SK-N-SH treated with all-trans-retinoic acid at 6 μM for 48 hours (cell line): ENCODE measurements at regions not wholly inside any gene's neighbourhood (a gene's known extent, or its start where the extent isn't known, plus 50 kb on each side); places are given as distances from the start of the nearest gene placed in this dataset.

Experiments used
- ATAC-seq: fragments of 200-7000 bp; cut with Tn5 transposase; 3 replicates; pipeline ENCODE4 v1.9.1; 2020; ENCODE audit warnings: mild to moderate bottlenecking, moderate library complexity
- ARNTL ChIP-seq: fragments of 450-650 bp; formaldehyde crosslinking; IDR thresholded peaks from 2 replicates; pipeline ENCODE4 v1.5.0; 2020; ENCODE audit warnings: low read depth, mild to moderate bottlenecking, moderate library complexity, borderline replicate concordance
- BACH2 ChIP-seq: fragments of 250-450 bp; sonication (Bioruptor Pico); IDR thresholded peaks from 2 replicates; pipeline ENCODE4 v1.9.0; 2021; ENCODE audit warnings: mild to moderate bottlenecking, borderline replicate concordance
- CREB5 ChIP-seq: fragments of 250-450 bp; sonication (Bioruptor Pico); IDR thresholded peaks from 2 replicates; pipeline ENCODE4 v1.5.1; 2020; ENCODE audit warnings: low read depth, mild to moderate bottlenecking, moderate library complexity
- CSDC2 ChIP-seq: fragments of 250-450 bp; sonication (Bioruptor Pico); IDR thresholded peaks from 2 replicates; pipeline ENCODE4 v1.5.0; 2020; ENCODE audit warnings: mild to moderate bottlenecking, moderate library complexity
- ESRRG ChIP-seq: fragments of 250-450 bp; sonication (Bioruptor Pico); IDR thresholded peaks from 2 replicates; pipeline ENCODE4 v1.6.1; 2021; ENCODE audit warnings: mild to moderate bottlenecking
- GLIS3 ChIP-seq: fragments of 250-450 bp; sonication (Bioruptor Pico); IDR thresholded peaks from 2 replicates; pipeline ENCODE4 v1.5.0; 2020; ENCODE audit warnings: mild to moderate bottlenecking, moderate library complexity
- ISL1 ChIP-seq: fragments of 250-450 bp; sonication (Bioruptor Pico); IDR thresholded peaks from 2 replicates; pipeline ENCODE4 v2.1.2; 2022; ENCODE audit warnings: mild to moderate bottlenecking, moderate library complexity
- OSR1 ChIP-seq: fragments of 250-450 bp; sonication (Bioruptor Pico); IDR thresholded peaks from 2 replicates; pipeline ENCODE4 v1.8.0; 2022; ENCODE audit warnings: moderate library complexity, mild to moderate bottlenecking, inconsistent platforms
- PATZ1 ChIP-seq: fragments of 250-450 bp; sonication (Bioruptor Pico); IDR thresholded peaks from 2 replicates; pipeline ENCODE4 v1.8.0; 2020; ENCODE audit warnings: mild to moderate bottlenecking, moderate library complexity, borderline replicate concordance
- PPARA ChIP-seq: fragments of 250-450 bp; sonication (Bioruptor Pico); IDR thresholded peaks from 2 replicates; pipeline ENCODE4 v1.5.0; 2020; ENCODE audit warnings: mild to moderate bottlenecking, borderline replicate concordance
- RARB ChIP-seq: fragments of 250-450 bp; sonication (Bioruptor Pico); IDR thresholded peaks from 2 replicates; pipeline ENCODE4 v1.8.0; 2021; ENCODE audit warnings: mild to moderate bottlenecking, moderate library complexity
- SNAI2 ChIP-seq: fragments of 250-450 bp; sonication (Bioruptor Pico); IDR thresholded peaks from 2 replicates; pipeline ENCODE4 v1.5.0; 2020; ENCODE audit warnings: mild to moderate bottlenecking, moderate library complexity
- TCF4 ChIP-seq: fragments of 250-450 bp; sonication (Bioruptor Pico); IDR thresholded peaks from 2 replicates; pipeline ENCODE4 v1.8.0; 2021; ENCODE audit warnings: mild to moderate bottlenecking, moderate library complexity, borderline replicate concordance
- TOX ChIP-seq: fragments of 250-450 bp; sonication (Bioruptor Pico); IDR thresholded peaks from 2 replicates; pipeline ENCODE4 v1.8.0; 2021; ENCODE audit warnings: mild to moderate bottlenecking, moderate library complexity, borderline replicate concordance
- ZC3H10 ChIP-seq: fragments of 250-450 bp; sonication (Bioruptor Pico); IDR thresholded peaks from 2 replicates; pipeline ENCODE4 v1.5.1; 2021; ENCODE audit warnings: mild to moderate bottlenecking, moderate library complexity
- ZFP3 ChIP-seq: fragments of 250-450 bp; sonication (Bioruptor Pico); IDR thresholded peaks from 2 replicates; pipeline ENCODE4 v1.5.0; 2020; ENCODE audit warnings: mild to moderate bottlenecking, moderate library complexity
- ZFP30 ChIP-seq: fragments of 450-650 bp; formaldehyde crosslinking; IDR thresholded peaks from 2 replicates; pipeline ENCODE4 v1.5.0; 2022; ENCODE audit warnings: mild to moderate bottlenecking, moderate library complexity
- ZNF565 ChIP-seq: fragments of 450-650 bp; formaldehyde crosslinking; conservative IDR thresholded peaks from 2 replicates; pipeline ENCODE4 v1.5.0; 2020; ENCODE audit warnings: low read depth, mild to moderate bottlenecking, moderate library complexity
- ZNF70 ChIP-seq: fragments of 450-650 bp; formaldehyde crosslinking; IDR thresholded peaks from 2 replicates; pipeline ENCODE4 v1.5.0; 2020; ENCODE audit warnings: mild to moderate bottlenecking, moderate library complexity
- ZNF8 ChIP-seq: fragments of 450-650 bp; formaldehyde crosslinking; IDR thresholded peaks from 2 replicates; pipeline ENCODE4 v1.5.0; 2020; ENCODE audit warnings: mild to moderate bottlenecking, moderate library complexity
- TF ChIP-seq, protein P1 (sequence below): fragments of 250-450 bp; sonication (Bioruptor Pico); IDR thresholded peaks from 2 replicates; pipeline ENCODE4 v1.8.0; 2021; ENCODE audit warnings: low read depth, mild to moderate bottlenecking, moderate library complexity, borderline replicate concordance
- TF ChIP-seq, protein P2 (sequence below): fragments of 250-450 bp; sonication (Bioruptor Pico); IDR thresholded peaks from 2 replicates; pipeline ENCODE4 v1.5.0; 2020; ENCODE audit warnings: mild to moderate bottlenecking, moderate library complexity
- TF ChIP-seq, protein P3 (sequence below): fragments of 250-450 bp; sonication (Bioruptor Pico); IDR thresholded peaks from 2 replicates; pipeline ENCODE4 v1.5.1; 2021; ENCODE audit warnings: mild to moderate bottlenecking, moderate library complexity

DNA sequence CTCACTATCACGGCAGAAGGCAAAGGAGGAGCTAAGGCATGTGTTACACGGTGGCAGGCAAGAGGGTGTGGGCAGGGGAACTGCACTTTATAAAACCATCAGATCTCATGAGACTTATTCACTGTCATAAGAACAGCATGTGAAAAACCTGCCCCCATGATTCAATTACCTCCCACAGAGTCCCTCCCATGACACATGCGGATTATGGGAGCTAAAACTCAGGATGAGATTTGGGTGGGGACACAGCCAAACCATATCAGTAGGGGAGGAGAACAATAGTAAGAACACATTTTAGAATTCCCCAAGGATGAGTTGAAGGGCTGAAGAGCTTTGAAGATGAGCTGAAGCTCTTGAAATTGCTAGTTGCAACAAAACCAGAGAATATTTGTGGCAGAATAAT lies 287.9 kb downstream of the SMARCA2 start:
- TF ChIP-seq RARB (CRISPR knock-in tag) (no peak), PATZ1 (CRISPR knock-in tag) (no peak), BACH2 (CRISPR knock-in tag) (no peak), CREB5 (CRISPR knock-in tag) (no peak), ZFP30 (CRISPR knock-in tag) (no peak), PPARA (no peak), TOX (CRISPR knock-in tag) (no peak), ARNTL (CRISPR knock-in tag) (no peak), ISL1 (CRISPR knock-in tag) (no peak), ESRRG (CRISPR knock-in tag) (no peak), ZNF565 (CRISPR knock-in tag) (no peak), OSR1 (CRISPR knock-in tag) (no peak), TCF4 (no peak), ZFP3 (CRISPR knock-in tag) (no peak), GLIS3 (no peak), SNAI2 (CRISPR knock-in tag) (no peak)
- TF ChIP-seq, protein P1, sequence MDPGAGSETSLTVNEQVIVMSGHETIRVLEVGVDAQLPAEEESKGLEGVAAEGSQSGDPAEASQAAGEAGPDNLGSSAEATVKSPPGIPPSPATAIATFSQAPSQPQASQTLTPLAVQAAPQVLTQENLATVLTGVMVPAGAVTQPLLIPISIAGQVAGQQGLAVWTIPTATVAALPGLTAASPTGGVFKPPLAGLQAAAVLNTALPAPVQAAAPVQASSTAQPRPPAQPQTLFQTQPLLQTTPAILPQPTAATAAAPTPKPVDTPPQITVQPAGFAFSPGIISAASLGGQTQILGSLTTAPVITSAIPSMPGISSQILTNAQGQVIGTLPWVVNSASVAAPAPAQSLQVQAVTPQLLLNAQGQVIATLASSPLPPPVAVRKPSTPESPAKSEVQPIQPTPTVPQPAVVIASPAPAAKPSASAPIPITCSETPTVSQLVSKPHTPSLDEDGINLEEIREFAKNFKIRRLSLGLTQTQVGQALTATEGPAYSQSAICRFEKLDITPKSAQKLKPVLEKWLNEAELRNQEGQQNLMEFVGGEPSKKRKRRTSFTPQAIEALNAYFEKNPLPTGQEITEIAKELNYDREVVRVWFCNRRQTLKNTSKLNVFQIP (CRISPR knock-in tag) = no peak
- TF ChIP-seq, protein P2, sequence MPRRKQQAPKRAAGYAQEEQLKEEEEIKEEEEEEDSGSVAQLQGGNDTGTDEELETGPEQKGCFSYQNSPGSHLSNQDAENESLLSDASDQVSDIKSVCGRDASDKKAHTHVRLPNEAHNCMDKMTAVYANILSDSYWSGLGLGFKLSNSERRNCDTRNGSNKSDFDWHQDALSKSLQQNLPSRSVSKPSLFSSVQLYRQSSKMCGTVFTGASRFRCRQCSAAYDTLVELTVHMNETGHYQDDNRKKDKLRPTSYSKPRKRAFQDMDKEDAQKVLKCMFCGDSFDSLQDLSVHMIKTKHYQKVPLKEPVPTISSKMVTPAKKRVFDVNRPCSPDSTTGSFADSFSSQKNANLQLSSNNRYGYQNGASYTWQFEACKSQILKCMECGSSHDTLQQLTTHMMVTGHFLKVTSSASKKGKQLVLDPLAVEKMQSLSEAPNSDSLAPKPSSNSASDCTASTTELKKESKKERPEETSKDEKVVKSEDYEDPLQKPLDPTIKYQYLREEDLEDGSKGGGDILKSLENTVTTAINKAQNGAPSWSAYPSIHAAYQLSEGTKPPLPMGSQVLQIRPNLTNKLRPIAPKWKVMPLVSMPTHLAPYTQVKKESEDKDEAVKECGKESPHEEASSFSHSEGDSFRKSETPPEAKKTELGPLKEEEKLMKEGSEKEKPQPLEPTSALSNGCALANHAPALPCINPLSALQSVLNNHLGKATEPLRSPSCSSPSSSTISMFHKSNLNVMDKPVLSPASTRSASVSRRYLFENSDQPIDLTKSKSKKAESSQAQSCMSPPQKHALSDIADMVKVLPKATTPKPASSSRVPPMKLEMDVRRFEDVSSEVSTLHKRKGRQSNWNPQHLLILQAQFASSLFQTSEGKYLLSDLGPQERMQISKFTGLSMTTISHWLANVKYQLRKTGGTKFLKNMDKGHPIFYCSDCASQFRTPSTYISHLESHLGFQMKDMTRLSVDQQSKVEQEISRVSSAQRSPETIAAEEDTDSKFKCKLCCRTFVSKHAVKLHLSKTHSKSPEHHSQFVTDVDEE (CRISPR knock-in tag) = no peak
- TF ChIP-seq, all 23 proteins: peak for 0
- ATAC-seq = no peak

DNA sequence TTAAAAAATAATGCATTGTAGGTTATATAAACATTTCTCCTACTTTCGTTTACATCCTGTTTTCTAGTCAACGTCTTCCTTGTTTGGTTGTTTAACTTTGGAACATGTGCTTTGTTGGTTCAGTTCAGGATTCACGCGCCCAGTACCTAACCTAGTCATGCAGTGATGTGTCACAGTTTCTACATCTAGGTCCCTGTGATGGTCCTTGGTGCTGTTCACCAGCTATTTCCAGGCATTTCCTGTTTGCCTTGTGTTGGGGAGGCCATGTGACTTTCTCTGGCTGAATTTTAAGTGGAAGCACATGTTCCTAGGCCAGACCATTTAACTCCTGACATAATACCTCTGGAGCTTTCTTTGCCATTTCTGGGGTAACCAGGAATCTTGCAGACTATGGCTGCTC lies 292.3 kb downstream of the SMARCA2 start:
- peak; percentile 36; the same call in 1 of the 3 replicates for ATAC-seq
- no peak for TF ChIP-seq RARB (CRISPR knock-in tag)
- no peak for TF ChIP-seq ZFP3 (CRISPR knock-in tag)
- TF ChIP-seq ZNF8 = no peak
- TF ChIP-seq CREB5 (CRISPR knock-in tag) = no peak
- TF ChIP-seq, protein P1 (CRISPR knock-in tag) = no peak
- no peak for TF ChIP-seq OSR1 (CRISPR knock-in tag)
- no peak for TF ChIP-seq ZNF70 (CRISPR knock-in tag)
- TF ChIP-seq TCF4 = no peak
- TF ChIP-seq PPARA = no peak
- TF ChIP-seq ISL1 (CRISPR knock-in tag) = no peak
- no peak for TF ChIP-seq ARNTL (CRISPR knock-in tag)
- TF ChIP-seq ZC3H10 (CRISPR knock-in tag) = no peak
- TF ChIP-seq GLIS3 = no peak
- TF ChIP-seq ESRRG (CRISPR knock-in tag) = no peak
- no peak for TF ChIP-seq SNAI2 (CRISPR knock-in tag)
- TF ChIP-seq, protein P3, sequence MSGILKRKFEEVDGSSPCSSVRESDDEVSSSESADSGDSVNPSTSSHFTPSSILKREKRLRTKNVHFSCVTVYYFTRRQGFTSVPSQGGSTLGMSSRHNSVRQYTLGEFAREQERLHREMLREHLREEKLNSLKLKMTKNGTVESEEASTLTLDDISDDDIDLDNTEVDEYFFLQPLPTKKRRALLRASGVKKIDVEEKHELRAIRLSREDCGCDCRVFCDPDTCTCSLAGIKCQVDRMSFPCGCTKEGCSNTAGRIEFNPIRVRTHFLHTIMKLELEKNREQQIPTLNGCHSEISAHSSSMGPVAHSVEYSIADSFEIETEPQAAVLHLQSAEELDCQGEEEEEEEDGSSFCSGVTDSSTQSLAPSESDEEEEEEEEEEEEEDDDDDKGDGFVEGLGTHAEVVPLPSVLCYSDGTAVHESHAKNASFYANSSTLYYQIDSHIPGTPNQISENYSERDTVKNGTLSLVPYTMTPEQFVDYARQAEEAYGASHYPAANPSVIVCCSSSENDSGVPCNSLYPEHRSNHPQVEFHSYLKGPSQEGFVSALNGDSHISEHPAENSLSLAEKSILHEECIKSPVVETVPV (CRISPR knock-in tag) = no peak
- TF ChIP-seq, protein P2 (CRISPR knock-in tag) = no peak
- TF ChIP-seq ZNF565 (CRISPR knock-in tag) = no peak
- TF ChIP-seq CSDC2 (CRISPR knock-in tag) = no peak
